ENCODE measurements at regions not wholly inside any gene's neighbourhood (a gene's known extent, or its start where the extent isn't known, plus 50 kb on each side); places are given as distances from the start of the nearest gene placed in this dataset.

DNA sequence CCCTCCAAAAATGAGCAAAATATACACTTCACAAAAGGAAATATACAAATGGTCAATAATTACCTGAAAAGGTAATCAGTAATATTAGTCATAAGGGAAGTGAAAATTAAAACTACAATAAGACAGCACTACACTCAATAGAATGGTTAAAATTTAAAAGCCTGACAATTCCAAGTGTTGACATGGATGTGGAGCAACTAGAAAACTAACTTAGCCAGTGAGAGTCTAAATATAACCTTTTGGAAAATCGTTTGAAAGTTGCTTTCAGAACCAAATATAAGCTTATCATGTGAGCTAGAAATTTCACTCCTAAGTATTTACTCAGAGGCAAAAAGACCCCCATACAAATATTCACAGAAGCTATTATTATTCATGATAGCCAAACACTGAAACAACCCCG lies 105.1 kb upstream of the MVB12B start:
- Histone ChIP-seq H3K36me3 (ENCODE audit: insufficient read depth, low read length) (no peaks in the 10 kb centered on the region), H3K27ac (no peak overlapping the region), H3K9me3 (ENCODE audit: low read depth, low read length) (peaks cover 5% of the 10 kb centered on the region; the same call in 1 of the 2 replicates), H3K4me3 (no peak overlapping the region), H3K9ac (ENCODE audit: insufficient read length) (no peak overlapping the region)
- TF ChIP-seq POLR2AphosphoS5 (IDR thresholded peaks at IDR 0.05; ENCODE audit: borderline replicate concordance, low read depth, low read length) (no peak), EZH2 (IDR thresholded peaks at IDR 0.05) (no peak), FOXP2 (optimal IDR thresholded peaks at IDR 0.05; ENCODE audit: control extremely low read depth, extremely low read length, insufficient read depth) (no peak)
- DNase-seq (ENCODE audit: low read depth, low spot score) = no peak

DNA sequence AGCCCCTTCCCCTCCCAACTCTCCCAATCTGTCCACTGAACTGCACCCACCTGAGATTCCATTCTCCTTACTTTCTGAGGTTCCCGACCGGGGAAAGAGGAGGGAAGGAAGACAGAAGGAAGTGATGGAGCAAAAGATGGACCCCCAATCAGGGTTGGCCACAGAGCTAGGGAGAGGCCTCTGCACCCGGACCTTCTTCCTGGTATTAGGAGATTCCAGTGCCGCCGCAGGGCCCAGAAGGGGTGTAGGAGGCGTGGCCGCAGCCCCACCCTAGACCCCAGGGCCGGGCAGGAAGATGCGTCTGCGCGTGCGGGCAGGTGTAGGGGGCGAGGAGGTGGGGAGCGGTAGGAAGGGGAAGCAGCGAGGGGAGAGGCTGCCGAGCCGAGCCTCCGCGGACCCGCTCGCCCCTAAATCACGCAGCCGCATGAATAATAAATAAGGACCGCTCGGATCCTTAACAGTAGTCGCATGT lies 104.2 kb upstream of the MVB12B start:
- Histone ChIP-seq H3K36me3 (ENCODE audit: insufficient read depth, low read length) (no peaks in the 10 kb centered on the region), H3K9me3 (ENCODE audit: low read depth, low read length) (peaks cover 5% of the 10 kb centered on the region; the same call in 1 of the 2 replicates), H3K9ac (ENCODE audit: insufficient read length) (no peak overlapping the region), H3K27ac (no peak overlapping the region), H3K4me3 (no peak overlapping the region)
- no peak for TF ChIP-seq FOXP2 (optimal IDR thresholded peaks at IDR 0.05; ENCODE audit: control extremely low read depth, extremely low read length, insufficient read depth)
- no peak for TF ChIP-seq EZH2 (IDR thresholded peaks at IDR 0.05)
- TF ChIP-seq POLR2AphosphoS5 (IDR thresholded peaks at IDR 0.05; ENCODE audit: borderline replicate concordance, low read depth, low read length) = no peak
- DNase-seq (ENCODE audit: low read depth, low spot score) = no peak

DNA sequence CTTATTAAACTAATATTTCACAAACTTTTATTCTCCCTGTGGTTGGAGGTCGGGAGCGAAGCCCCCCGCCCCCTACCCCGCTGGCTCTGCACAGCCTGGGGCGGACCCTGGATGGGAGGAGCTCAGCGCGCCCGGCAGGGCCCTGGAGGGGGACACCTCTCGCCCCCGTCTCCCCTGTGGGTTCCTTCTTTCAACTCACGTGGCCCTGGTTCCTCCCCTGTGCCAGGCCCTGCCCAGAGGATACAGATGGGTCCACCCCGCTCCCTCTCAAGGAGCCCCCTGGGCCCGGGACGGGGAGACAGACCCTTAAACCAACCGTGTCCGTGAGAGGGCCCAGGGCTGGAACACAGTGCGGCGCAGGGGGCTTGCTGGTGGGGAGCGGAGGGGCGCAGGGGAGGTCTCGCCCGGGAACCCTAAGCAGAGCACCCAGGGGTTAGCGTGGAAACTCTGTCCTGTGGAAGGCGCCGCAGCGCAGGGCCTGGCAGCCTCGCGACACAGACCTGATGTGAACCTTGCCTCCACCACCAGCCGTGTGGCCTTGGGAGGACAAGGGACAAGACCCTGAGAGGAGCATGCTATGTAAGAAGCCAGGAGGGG lies 103.7 kb upstream of the MVB12B start:
- no peaks in the 10 kb centered on the region for H3K36me3 ChIP-seq (ENCODE audit: insufficient read depth, low read length)
- H3K4me3 ChIP-seq = no peak overlapping the region
- H3K9ac ChIP-seq (ENCODE audit: insufficient read length) = no peak overlapping the region
- peaks cover 5% of the 10 kb centered on the region; the same call in 1 of the 2 replicates for H3K9me3 ChIP-seq (ENCODE audit: low read depth, low read length)
- no peak for TF ChIP-seq EZH2 (IDR thresholded peaks at IDR 0.05)
- TF ChIP-seq FOXP2 (optimal IDR thresholded peaks at IDR 0.05; ENCODE audit: control extremely low read depth, extremely low read length, insufficient read depth) = no peak
- no peak for TF ChIP-seq POLR2AphosphoS5 (IDR thresholded peaks at IDR 0.05; ENCODE audit: borderline replicate concordance, low read depth, low read length)
- no peak overlapping the region for H3K27ac ChIP-seq
- no peak for DNase-seq (ENCODE audit: low read depth, low spot score)

DNA sequence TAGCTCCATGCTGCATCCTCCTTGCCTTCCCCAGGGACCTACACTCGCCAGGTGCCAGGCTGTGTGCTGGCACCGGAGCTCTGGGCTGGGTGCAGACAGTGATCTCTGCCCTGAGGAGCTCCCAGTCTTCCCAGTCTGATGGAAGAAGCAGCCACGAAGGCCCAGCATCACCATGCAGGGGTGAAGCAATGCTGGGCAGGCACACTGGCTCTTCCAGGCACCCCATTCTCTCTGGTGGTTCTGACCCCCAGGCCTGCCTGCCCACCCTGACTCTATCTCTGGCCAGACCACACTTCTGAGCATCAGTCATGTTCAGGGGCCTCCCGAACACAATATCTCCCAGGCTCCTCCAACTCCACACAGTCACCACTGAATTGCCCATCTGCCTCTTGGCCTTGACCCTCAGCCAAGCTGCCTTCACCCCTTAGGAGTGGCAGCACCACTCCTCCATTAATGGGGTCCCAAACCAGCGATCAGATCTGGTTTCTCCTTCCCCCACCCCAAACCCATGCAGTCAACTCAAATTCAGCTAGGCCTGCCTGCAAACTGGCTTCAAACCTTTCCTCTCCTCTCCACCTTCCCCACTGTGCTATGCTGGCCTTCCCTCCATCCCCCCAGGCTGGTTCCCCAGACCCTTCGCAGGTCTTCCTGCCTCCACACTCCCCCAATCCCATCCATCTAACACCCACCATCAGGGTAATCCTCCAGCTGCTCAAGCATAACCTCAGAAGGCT lies 102.7 kb upstream of the MVB12B start:
- TF ChIP-seq FOXP2 (optimal IDR thresholded peaks at IDR 0.05; ENCODE audit: control extremely low read depth, extremely low read length, insufficient read depth) (no peak), POLR2AphosphoS5 (IDR thresholded peaks at IDR 0.05; ENCODE audit: borderline replicate concordance, low read depth, low read length) (no peak), EZH2 (IDR thresholded peaks at IDR 0.05) (no peak)
- DNase-seq (ENCODE audit: low read depth, low spot score) = no peak
- no peak overlapping the region for H3K27ac ChIP-seq
- no peaks in the 10 kb centered on the region for H3K36me3 ChIP-seq (ENCODE audit: insufficient read depth, low read length)
- peaks cover 5% of the 10 kb centered on the region; the same call in 1 of the 2 replicates for H3K9me3 ChIP-seq (ENCODE audit: low read depth, low read length)
- no peak overlapping the region for H3K4me3 ChIP-seq
- H3K9ac ChIP-seq (ENCODE audit: insufficient read length) = no peak overlapping the region

DNA sequence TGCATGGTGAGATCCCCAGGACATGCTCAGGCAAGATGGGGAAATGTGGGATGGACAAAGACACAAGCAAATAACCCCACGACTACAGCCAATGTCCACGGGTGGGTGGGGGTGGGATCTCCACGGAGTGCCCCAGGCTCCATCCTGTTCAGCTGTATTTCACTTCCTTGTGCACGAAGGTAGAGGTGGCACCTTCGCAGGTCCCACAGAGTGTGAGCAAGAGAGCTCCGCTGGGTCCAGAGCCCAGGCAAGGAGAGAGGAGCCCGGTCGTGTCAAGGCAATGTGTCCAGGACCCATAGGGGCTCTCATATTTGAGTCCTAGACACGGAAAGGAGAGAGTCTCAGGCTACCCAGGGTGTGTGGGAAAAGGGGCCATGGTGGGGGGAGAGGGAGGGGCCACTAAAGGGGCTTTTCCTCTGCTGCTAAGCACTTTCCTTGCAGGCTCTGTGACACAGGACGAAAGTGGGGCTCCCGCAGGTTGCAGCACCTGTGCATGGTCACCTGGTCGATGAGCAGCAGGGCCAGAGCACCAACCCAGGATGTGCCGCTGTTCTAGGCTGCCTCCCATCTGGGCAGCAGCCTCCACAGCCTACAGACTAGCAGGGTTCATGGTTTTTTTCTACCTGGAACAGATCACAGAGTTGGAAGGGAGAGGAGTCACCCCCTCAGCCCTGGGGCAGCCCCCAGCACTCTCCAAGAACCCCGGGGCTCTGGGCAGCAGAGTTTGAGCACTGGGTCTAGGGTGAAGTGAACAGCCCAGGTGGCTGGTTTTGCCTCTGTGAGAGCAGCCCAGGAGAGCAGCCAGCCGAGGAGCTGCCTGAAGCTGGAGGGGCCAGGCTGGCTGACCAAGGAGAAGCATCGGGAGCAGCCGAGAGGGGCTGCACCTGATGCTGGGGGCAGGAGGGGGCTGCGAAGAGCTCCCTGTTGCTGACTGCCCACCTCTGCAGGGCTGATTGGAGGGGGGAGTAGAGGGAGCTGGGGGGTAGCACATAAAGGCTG lies 100.7 kb upstream of the MVB12B start:
- no peak overlapping the region for H3K27ac ChIP-seq
- DNase-seq (ENCODE audit: low read depth, low spot score) = no peak
- H3K4me3 ChIP-seq = no peak overlapping the region
- H3K36me3 ChIP-seq (ENCODE audit: insufficient read depth, low read length) = no peaks in the 10 kb centered on the region
- no peak overlapping the region for H3K9ac ChIP-seq (ENCODE audit: insufficient read length)
- H3K9me3 ChIP-seq (ENCODE audit: low read depth, low read length) = peaks cover 5% of the 10 kb centered on the region; the same call in 1 of the 2 replicates
- TF ChIP-seq FOXP2 (optimal IDR thresholded peaks at IDR 0.05; ENCODE audit: control extremely low read depth, extremely low read length, insufficient read depth) = no peak
- TF ChIP-seq POLR2AphosphoS5 (IDR thresholded peaks at IDR 0.05; ENCODE audit: borderline replicate concordance, low read depth, low read length) = no peak
- no peak for TF ChIP-seq EZH2 (IDR thresholded peaks at IDR 0.05)

DNA sequence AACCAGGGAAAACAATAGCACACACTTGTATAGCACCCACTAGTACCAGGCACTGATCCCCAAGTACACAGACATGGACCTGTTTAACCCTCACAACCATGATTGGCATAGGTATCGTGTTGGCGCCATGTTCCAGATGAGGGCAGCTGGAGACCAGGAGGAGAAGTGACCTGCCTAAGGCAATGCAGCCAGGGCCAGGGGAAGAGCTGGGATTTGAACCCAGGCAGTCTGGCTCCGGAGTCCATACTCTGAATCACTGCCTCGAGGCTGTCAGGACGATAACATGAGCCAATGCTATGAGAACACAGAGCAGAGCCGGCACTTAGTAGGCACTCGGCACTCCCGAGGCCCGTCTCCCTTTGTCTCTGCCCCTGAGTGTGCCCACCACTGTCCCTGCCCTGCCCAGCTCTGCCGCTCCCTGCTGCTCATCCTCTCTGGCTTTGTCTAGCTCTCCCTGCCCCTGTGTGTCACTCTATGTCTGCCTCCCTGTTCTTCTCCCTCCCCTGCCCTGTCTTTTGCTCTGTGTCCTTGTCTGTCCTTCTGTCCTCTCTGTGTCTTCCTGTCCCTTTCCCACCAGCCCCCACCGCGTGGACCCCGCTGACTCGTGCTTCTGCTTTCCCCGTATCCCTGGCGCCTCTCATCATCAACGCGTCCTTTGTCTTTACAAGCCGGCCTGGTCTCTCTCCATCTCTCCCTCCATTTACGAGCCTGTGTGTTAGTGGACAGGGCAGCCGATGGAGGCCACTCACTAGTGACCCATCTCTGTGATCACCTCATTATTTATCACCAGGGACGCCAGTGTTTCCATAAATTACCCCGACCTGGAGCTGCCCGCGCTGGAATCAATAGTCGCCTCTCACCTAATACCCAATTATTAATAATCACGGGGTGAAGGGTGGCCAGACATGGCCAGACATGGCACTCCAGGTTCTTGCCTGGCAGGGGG lies 99.4 kb upstream of the MVB12B start:
- no peak overlapping the region for H3K4me3 ChIP-seq
- no peaks in the 10 kb centered on the region for H3K9me3 ChIP-seq (ENCODE audit: low read depth, low read length)
- no peak overlapping the region for H3K9ac ChIP-seq (ENCODE audit: insufficient read length)
- H3K27ac ChIP-seq = no peak overlapping the region
- no peaks in the 10 kb centered on the region for H3K36me3 ChIP-seq (ENCODE audit: insufficient read depth, low read length)
- TF ChIP-seq POLR2AphosphoS5 (IDR thresholded peaks at IDR 0.05; ENCODE audit: borderline replicate concordance, low read depth, low read length) = no peak
- TF ChIP-seq EZH2 (IDR thresholded peaks at IDR 0.05) = no peak
- no peak for TF ChIP-seq FOXP2 (optimal IDR thresholded peaks at IDR 0.05; ENCODE audit: control extremely low read depth, extremely low read length, insufficient read depth)
- no peak for DNase-seq (ENCODE audit: low read depth, low spot score)

DNA sequence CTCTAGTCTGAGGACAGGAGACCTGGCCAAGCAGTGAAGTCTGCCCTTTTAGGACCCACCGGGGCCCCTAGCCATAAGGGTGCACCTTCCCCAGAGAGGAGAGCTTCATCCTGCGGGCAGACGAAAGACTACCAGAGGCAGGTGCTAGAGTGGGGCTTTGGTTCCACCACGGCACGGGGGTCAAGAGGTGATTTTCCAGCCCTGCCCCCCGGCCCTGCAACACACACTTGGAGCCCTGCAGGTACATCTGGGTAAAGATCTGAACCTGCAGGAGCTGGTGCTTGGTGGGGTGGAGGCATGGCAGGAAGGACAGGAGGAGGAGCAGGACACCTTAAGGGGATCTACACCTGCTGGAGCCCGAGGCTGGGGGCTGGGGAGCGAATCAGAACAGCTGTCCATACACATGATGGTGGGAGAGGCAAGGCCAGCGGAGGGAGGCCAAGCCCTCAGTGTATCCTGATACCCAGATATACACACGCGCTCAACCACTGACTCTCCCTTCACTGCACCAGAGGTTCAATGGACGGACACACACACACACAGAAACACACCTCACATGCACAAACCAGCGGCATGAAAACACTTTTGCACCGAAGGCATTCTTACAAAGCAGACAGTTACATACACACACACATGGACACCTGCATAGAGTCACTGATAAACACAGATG lies 98.4 kb upstream of the MVB12B start:
- H3K4me3 ChIP-seq = no peak overlapping the region
- H3K9me3 ChIP-seq (ENCODE audit: low read depth, low read length) = no peaks in the 10 kb centered on the region
- no peak overlapping the region for H3K27ac ChIP-seq
- H3K9ac ChIP-seq (ENCODE audit: insufficient read length) = no peak overlapping the region
- no peak for DNase-seq (ENCODE audit: low read depth, low spot score)
- H3K36me3 ChIP-seq (ENCODE audit: insufficient read depth, low read length) = no peaks in the 10 kb centered on the region
- no peak for TF ChIP-seq EZH2 (IDR thresholded peaks at IDR 0.05)
- TF ChIP-seq FOXP2 (optimal IDR thresholded peaks at IDR 0.05; ENCODE audit: control extremely low read depth, extremely low read length, insufficient read depth) = no peak
- TF ChIP-seq POLR2AphosphoS5 (IDR thresholded peaks at IDR 0.05; ENCODE audit: borderline replicate concordance, low read depth, low read length) = no peak

Measured in SK-N-MC (cell line).